ENCODE measurements at regions not wholly inside any gene's neighbourhood (a gene's known extent, or its start where the extent isn't known, plus 50 kb on each side); places are given as distances from the start of the nearest gene placed in this dataset.

DNA sequence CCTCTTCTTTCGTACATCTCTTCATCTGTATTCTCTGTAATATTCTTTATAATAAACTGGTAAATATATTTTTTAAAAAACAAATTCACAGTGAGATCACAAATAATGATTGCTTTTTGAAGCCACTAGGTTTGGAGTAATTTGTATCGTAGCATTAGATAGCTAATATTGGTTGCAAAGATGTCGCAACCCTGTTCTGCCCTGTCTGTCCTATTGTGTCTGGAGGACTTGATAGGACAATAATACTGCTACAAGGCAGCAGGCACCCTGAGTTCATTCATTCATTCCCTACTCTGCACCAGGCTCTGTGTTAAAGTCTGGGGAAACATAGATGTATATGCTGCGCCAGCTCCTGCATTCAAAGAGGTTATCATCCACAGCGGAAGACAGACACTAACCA lies 206.7 kb upstream of the KLF4 start:
- in situ Hi-C loops (cut with MboI; ENCODE audit: low sequenced_read_pairs), result no loop called here
- CTCF ChIA-PET, result no interaction called here

More for the DNA sequence above, 206.7 kb upstream of the KLF4 start:
- WGBS, 2 experiments (ENCODE audit: extremely low coverage in 2 of 2, insufficient read length in 1 of 2), result no CpG with 5 or more reads among the region's 5 CpGs
- Histone ChIP-seq H4K8ac (ENCODE audit: low read depth in 2 of 2, low read length in 2 of 2) (no peak overlapping the region), H3K4me2 (ENCODE audit: low read depth, low read length) (no peak overlapping the region), H2BK120ac (ENCODE audit: low read depth, low read length) (no peak overlapping the region), H2AK9ac (replicated peaks; ENCODE audit: low read depth, low read length, poor library complexity) (no peak overlapping the region), H2BK5ac (ENCODE audit: low read depth, low read length, poor library complexity, severe bottlenecking) (no peak overlapping the region), H2AFZ (replicated peaks; ENCODE audit: low read length, poor library complexity) (no peak overlapping the region), H3K14ac (replicated peaks; ENCODE audit: low read depth, low read length) (no peak overlapping the region), H2AK5ac (ENCODE audit: low read depth, low read length) (no peak overlapping the region), H3K9me1 (ENCODE audit: insufficient read depth, low read length) (peaks cover 2% of the 10 kb centered on the region; the same call in 1 of the 2 replicates), H3K4ac (ENCODE audit: low read depth, low read length) (no peak overlapping the region), H4K5ac (ENCODE audit: low read depth, low read length) (no peak overlapping the region), H3K9me3 (ENCODE audit: control insufficient read depth, insufficient read depth, low read length) (no peaks in the 10 kb centered on the region; the same call in 1 of the 2 replicates), H3K9ac (ENCODE audit: low read depth, low read length) (no peak overlapping the region), H3K18ac (ENCODE audit: low read depth, low read length) (no peak overlapping the region), H3K36me3 (ENCODE audit: control insufficient read depth, insufficient read depth, low read length) (no peaks in the 10 kb centered on the region), H2BK15ac (ENCODE audit: low read depth, low read length) (no peak overlapping the region), H3K27ac (ENCODE audit: insufficient read depth, low read length) (no peak overlapping the region), H2BK20ac (ENCODE audit: low read depth, low read length) (no peak overlapping the region), H4K20me1 (ENCODE audit: insufficient read depth, low read length) (no peaks in the 10 kb centered on the region), H3K23ac (ENCODE audit: low read depth, low read length) (no peak overlapping the region), H3K79me1 (ENCODE audit: low read depth in 1 of 2, low read length in 2 of 2) (no peaks in the 10 kb centered on the region), H3K4me1 (ENCODE audit: control insufficient read depth, insufficient read depth, low read length) (peaks cover 6% of the 10 kb centered on the region), H4K91ac (ENCODE audit: insufficient read depth, low read depth, low read length) (no peak overlapping the region), H3K27me3 (ENCODE audit: control insufficient read depth, insufficient read depth, low read length) (peaks cover 2% of the 10 kb centered on the region; the same call in 1 of the 2 replicates), H3K4me3 (ENCODE audit: insufficient read depth, low read depth, low read length) (no peak overlapping the region), H3K56ac (ENCODE audit: extremely low read depth, insufficient read depth, low read length) (no peak overlapping the region)
- no peak for ATAC-seq (ENCODE audit: low read depth)
- no TSS peak for BruUV-seq (replicated peaks)
- no peak for DNase-seq
- POLR2A ChIA-PET (ENCODE audit: unreplicated experiment), result interaction anchor here (0.6 kb wide), 1 partner anchor 465 kb away, joined by 3 read pairs; no protein-coding TSS in a partner anchor
- TF ChIP-seq, protein P1, sequence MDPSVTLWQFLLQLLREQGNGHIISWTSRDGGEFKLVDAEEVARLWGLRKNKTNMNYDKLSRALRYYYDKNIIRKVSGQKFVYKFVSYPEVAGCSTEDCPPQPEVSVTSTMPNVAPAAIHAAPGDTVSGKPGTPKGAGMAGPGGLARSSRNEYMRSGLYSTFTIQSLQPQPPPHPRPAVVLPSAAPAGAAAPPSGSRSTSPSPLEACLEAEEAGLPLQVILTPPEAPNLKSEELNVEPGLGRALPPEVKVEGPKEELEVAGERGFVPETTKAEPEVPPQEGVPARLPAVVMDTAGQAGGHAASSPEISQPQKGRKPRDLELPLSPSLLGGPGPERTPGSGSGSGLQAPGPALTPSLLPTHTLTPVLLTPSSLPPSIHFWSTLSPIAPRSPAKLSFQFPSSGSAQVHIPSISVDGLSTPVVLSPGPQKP (IDR thresholded peaks at IDR 0.05; ENCODE audit: borderline replicate concordance, low read depth, low read length), result no peak
- TF ChIP-seq CEBPB (IDR thresholded peaks at IDR 0.05; ENCODE audit: low read depth, low read length) (peak; percentile 77), MAZ (IDR thresholded peaks at IDR 0.05; ENCODE audit: borderline replicate concordance, low read depth, low read length) (no peak)
- dilution Hi-C loops (cut with HindIII; ENCODE audit: low sequenced_read_pairs, unreplicated experiment), result no loop called here
- intact Hi-C loops (cut with micrococcal nuclease), result no loop called here
